ENCODE measurements at regions not wholly inside any gene's neighbourhood (a gene's known extent, or its start where the extent isn't known, plus 50 kb on each side); places are given as distances from the start of the nearest gene placed in this dataset.

DNA sequence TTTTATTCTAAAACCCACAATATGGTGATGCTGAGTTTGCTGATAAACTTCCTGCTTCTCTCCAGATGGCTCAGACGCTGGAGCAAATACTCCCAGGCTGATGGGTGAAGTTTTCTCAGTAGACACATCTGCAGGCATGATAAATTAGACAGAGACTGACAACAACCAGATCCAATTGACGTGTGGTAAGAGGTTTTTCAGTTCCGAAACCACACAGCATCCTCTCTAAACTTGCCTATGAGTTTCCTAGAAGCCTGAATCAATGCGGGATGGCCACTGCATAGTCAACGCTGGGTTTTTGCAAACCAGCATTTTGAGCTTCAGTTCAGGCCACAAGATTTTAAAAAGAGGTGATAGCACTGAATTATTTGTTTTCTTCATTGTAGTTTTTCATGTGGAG, 360.3 kb upstream of the ARRDC4 start:
- TF ChIP-seq ZNF768 (tag by site-specific recombination; IDR thresholded peaks at IDR 0.05) = no peak
- TF ChIP-seq, protein P1, sequence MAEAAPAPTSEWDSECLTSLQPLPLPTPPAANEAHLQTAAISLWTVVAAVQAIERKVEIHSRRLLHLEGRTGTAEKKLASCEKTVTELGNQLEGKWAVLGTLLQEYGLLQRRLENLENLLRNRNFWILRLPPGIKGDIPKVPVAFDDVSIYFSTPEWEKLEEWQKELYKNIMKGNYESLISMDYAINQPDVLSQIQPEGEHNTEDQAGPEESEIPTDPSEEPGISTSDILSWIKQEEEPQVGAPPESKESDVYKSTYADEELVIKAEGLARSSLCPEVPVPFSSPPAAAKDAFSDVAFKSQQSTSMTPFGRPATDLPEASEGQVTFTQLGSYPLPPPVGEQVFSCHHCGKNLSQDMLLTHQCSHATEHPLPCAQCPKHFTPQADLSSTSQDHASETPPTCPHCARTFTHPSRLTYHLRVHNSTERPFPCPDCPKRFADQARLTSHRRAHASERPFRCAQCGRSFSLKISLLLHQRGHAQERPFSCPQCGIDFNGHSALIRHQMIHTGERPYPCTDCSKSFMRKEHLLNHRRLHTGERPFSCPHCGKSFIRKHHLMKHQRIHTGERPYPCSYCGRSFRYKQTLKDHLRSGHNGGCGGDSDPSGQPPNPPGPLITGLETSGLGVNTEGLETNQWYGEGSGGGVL (tag by site-specific recombination; IDR thresholded peaks at IDR 0.05) = no peak

All from HEK293 (cell line).